Stomach (tissue), 4 donors: ENCODE measurements at regions not wholly inside any gene's neighbourhood (a gene's known extent, or its start where the extent isn't known, plus 50 kb on each side); places are given as distances from the start of the nearest gene placed in this dataset.

Source experiments
- CTCF ChIP-seq, 7 experiments: fragments of 450-650 bp in 4 of 7; fragments of 200-600 bp in 3 of 7; sonication (generic) in 3 of 7; IDR thresholded peaks; one replicate each; pipeline ENCODE4 v1.5.1; 2016 to 2019; ENCODE audit warnings: antibody characterized with exemption in 7 of 7, control low read depth in 2 of 7, mild to moderate bottlenecking in 1 of 7
- EP300 ChIP-seq: sonication (generic); formaldehyde crosslinking; IDR thresholded peaks from one replicate; pipeline ENCODE4 v1.6.1; 2017; ENCODE audit warnings: antibody characterized with exemption
- POLR2A ChIP-seq, 4 donors: fragments of 450-650 bp; IDR thresholded peaks; one replicate each; pipeline ENCODE4 v1.6.1; 2016; ENCODE audit warnings: antibody characterized with exemption in 4 of 4, control low read depth in 2 of 4, mild to moderate bottlenecking in 1 of 4, moderate library complexity in 1 of 4

GRCh38 chr1:30374400-30375070 is 348.9 kb downstream of the MATN1 start:
- TF ChIP-seq CTCF (IDR thresholded peaks at IDR 0.05) (no peak), POLR2A (IDR thresholded peaks at IDR 0.05) (no peak), EP300 (no peak)
